CD4-positive, alpha-beta memory T cell (primary cell): ENCODE measurements at regions not wholly inside any gene's neighbourhood (a gene's known extent, or its start where the extent isn't known, plus 50 kb on each side); places are given as distances from the start of the nearest gene placed in this dataset.
"Not testable (repeated sequence)": the region's sequence is repeated elsewhere in the genome, so short reads cannot be mapped to it uniquely, and the experiment has no call there.

Experiments
- CTCF ChIA-PET: fragments of 350-600 bp; sonication (Branson Sonifier 250); formaldehyde crosslinking; loops from one replicate; lab custom pipeline; 2021; ENCODE audit warnings: inconsistent platforms; ENCODE audit not compliant: partially characterized antibody; lab: Charles Lee
- POLR2A ChIA-PET: fragments of 350-600 bp; sonication (Branson Sonifier 250); formaldehyde crosslinking; loops from one replicate; lab custom pipeline; 2021; ENCODE audit not compliant: partially characterized antibody; lab: Charles Lee
- DNase-seq, 5 donors: peaks; one replicate each; pipeline versions ENCODE4 v3.0.0 to v3.0.0-alpha.2; 2020 to 2022; ENCODE audit warnings: mixed read lengths in 1 of 5
- H3K27ac ChIP-seq: one replicate; pipeline ENCODE4 v1.7.0; 2013; ENCODE audit warnings: low read depth, low read length
- H3K27me3 ChIP-seq: 2 replicates; pipeline ENCODE4 v1.7.0; 2013; ENCODE audit warnings: mild to moderate bottlenecking, low read length, moderate library complexity; ENCODE audit not compliant: insufficient read depth
- H3K36me3 ChIP-seq: 2 replicates; pipeline ENCODE4 v1.7.0; 2013; ENCODE audit warnings: mild to moderate bottlenecking, low read length, moderate library complexity; ENCODE audit not compliant: insufficient read depth
- H3K4me1 ChIP-seq: 2 replicates; pipeline ENCODE4 v1.7.0; 2013; ENCODE audit warnings: mild to moderate bottlenecking, low read length, moderate library complexity; ENCODE audit not compliant: insufficient read depth
- H3K4me3 ChIP-seq, 2 donors: one replicate each; pipeline ENCODE4 v1.7.0; 2013; ENCODE audit warnings: low read length in 2 of 2, mild to moderate bottlenecking in 1 of 2
- H3K9me3 ChIP-seq, 2 donors: one replicate each; pipeline ENCODE4 v1.7.0; 2013; ENCODE audit warnings: low read length in 2 of 2, control low read depth in 1 of 2; ENCODE audit not compliant: control insufficient read depth in 1 of 2
- H3K27ac Mint-ChIP-seq, 7 donors: one replicate each; pipeline ENCODE4 v1.8.0; 2020 to 2021; ENCODE audit warnings: mixed read lengths in 7 of 7, mild to moderate bottlenecking in 6 of 7, inconsistent platforms in 3 of 7, moderate library complexity in 3 of 7
- H3K27me3 Mint-ChIP-seq, 2 donors: one replicate each; pipeline ENCODE4 v1.8.0; 2020 to 2021; ENCODE audit warnings: mixed read lengths in 2 of 2
- H3K36me3 Mint-ChIP-seq, 2 donors: one replicate each; pipeline ENCODE4 v1.8.0; 2020 to 2021; ENCODE audit warnings: mixed read lengths in 2 of 2, inconsistent platforms in 1 of 2, mild to moderate bottlenecking in 1 of 2
- H3K4me1 Mint-ChIP-seq, 4 donors: one replicate each; pipeline ENCODE4 v1.8.0; 2020 to 2021; ENCODE audit warnings: mixed read lengths in 4 of 4, mild to moderate bottlenecking in 1 of 4
- H3K4me3 Mint-ChIP-seq, 8 donors: one replicate each; pipeline ENCODE4 v1.8.0; 2020 to 2021; ENCODE audit warnings: mixed read lengths in 8 of 8, mild to moderate bottlenecking in 7 of 8, moderate library complexity in 6 of 8, inconsistent platforms in 3 of 8
- H3K9me3 Mint-ChIP-seq, 8 donors: one replicate each; pipeline ENCODE4 v1.8.0; 2020 to 2021; ENCODE audit warnings: mixed read lengths in 8 of 8, mild to moderate bottlenecking in 5 of 8, inconsistent platforms in 3 of 8, moderate library complexity in 1 of 8
- intact Hi-C: fragments of 100-400 bp; cut with micrococcal nuclease; formaldehyde crosslinking; loops from one replicate; pipeline ENCODE4 v1.15.1; 2023

DNA sequence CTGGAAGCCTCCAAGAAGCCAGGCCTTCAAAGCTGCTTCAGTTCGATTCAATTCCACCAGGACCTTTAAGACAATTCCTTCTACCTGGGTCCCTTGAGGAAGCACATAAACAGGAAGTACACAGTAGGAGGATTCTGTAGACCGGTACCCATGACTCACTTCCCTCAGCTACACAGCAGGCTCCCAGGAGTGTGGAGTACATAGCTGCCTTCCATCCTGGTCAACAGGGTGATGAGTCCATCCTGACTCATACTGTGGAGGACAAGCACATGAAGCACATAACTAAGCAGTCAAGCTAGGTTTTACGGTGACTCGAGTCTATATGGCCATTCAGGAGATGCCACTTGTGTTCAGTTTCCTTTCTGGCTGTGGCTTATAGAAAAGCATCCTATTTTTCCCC is 197.6 kb upstream of the RBM19 start:
- Mint-ChIP-seq H3K27ac (no peak overlapping the region), H3K4me3 (no peak overlapping the region), H3K27me3 (no peaks in the 10 kb centered on the region), H3K36me3 (no peaks in the 10 kb centered on the region), H3K9me3 (peaks cover 0 to 3% (median 0%) of the 10 kb centered on the region in 8 donors), H3K4me1 (no peaks in the 10 kb centered on the region)
- Histone ChIP-seq H3K27me3 (no peaks in the 10 kb centered on the region), H3K36me3 (no peaks in the 10 kb centered on the region), H3K4me1 (no peaks in the 10 kb centered on the region), H3K27ac (no peak overlapping the region), H3K9me3 (no peaks in the 10 kb centered on the region), H3K4me3 (no peak overlapping the region)
- DNase-seq: no peak
- intact Hi-C loops: no loop called here
- CTCF ChIA-PET: interaction anchor here (0.7 kb wide), 2 partner anchors 29 to 110 kb away, joined by 3 read pairs; no protein-coding TSS in a partner anchor
- POLR2A ChIA-PET: no interaction called here

DNA sequence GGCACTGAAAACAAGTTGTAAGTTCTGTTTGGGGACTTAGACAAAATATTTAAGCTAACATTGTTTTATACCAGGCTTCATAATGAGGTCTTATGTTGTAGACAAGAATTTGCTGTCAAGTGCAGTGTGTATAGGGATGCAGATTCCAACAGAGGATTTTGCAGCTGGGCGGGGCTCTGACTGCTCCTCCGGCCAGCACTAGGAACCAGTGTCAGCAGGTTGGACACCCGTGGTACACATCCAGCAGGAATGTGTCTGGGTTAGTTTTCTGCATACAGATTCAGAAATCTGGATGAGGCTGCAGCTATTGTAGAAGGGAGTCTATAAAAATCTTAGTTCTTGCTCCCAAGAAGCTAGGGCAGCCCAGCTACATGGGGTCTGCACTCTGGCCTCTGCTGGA is 194.3 kb upstream of the RBM19 start:
- Mint-ChIP-seq H3K27ac (no peak overlapping the region), H3K36me3 (no peaks in the 10 kb centered on the region), H3K4me1 (no peaks in the 10 kb centered on the region), H3K9me3 (peaks cover 0 to 2% (median 0%) of the 10 kb centered on the region in 8 donors), H3K4me3 (no peak overlapping the region), H3K27me3 (no peaks in the 10 kb centered on the region)
- intact Hi-C loops: no loop called here
- Histone ChIP-seq H3K36me3 (no peaks in the 10 kb centered on the region), H3K4me3 (no peak overlapping the region), H3K27me3 (no peaks in the 10 kb centered on the region), H3K27ac (no peak overlapping the region), H3K9me3 (no peaks in the 10 kb centered on the region), H3K4me1 (no peaks in the 10 kb centered on the region)
- CTCF ChIA-PET: interaction anchor here (0.9 kb wide), 1 partner anchor 9 kb away, joined by 4 read pairs; no protein-coding TSS in a partner anchor
- no peak for DNase-seq
- POLR2A ChIA-PET: no interaction called here

DNA sequence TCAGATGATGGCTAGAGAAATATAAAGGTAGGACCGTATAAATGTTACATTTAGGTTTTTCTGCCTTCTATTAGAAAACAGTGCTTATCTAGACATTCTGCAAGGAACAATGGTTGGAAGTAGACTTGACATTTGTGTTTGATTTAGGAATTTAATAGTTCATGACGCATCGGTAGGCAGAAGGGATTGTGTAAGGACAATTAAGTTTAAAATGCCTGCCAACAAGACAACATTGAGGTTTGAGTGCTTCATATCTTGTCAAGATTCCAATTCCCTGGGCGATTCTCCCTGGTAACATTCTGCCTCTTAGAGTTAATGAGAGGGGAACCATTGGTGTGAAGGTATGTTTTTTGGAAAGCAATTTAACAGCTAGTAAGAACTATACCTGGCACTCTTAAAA is 186.8 kb upstream of the RBM19 start:
- H3K27me3 ChIP-seq: no peaks in the 10 kb centered on the region
- peaks cover 0 to 8% (median 2%) of the 10 kb centered on the region in 8 donors for H3K9me3 Mint-ChIP-seq
- H3K27ac Mint-ChIP-seq: no peak overlapping the region
- no peak overlapping the region for H3K4me3 ChIP-seq
- no peaks in the 10 kb centered on the region for H3K36me3 ChIP-seq
- no peaks in the 10 kb centered on the region for H3K36me3 Mint-ChIP-seq
- ChIA-PET CTCF (no interaction called here), POLR2A (no interaction called here)
- no peaks in the 10 kb centered on the region for H3K9me3 ChIP-seq
- no peaks in the 10 kb centered on the region for H3K4me1 Mint-ChIP-seq
- no peaks in the 10 kb centered on the region for H3K27me3 Mint-ChIP-seq
- H3K4me1 ChIP-seq: no peaks in the 10 kb centered on the region
- H3K27ac ChIP-seq: no peak overlapping the region
- no peak for DNase-seq
- no peak overlapping the region for H3K4me3 Mint-ChIP-seq
- intact Hi-C loops: no loop called here

DNA sequence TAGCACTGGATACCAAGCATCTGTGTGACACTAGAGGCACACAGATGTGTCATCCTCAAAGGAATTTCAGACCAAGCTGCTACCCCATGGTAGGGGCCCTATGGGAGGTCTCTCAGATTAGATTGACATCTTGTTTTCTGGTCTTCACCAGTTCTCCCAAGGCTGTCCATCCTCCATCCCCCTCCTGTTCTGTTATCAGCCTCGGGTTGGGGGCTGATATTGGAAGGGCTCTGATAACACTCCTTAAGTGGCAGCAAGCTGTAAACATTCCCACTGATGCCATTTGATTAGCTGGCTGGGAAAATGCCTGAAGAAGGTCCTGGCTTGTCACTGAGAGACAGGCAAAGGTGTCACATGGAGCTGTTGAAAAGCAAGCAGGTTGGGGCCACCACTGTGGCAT is 185.9 kb upstream of the RBM19 start:
- Mint-ChIP-seq H3K9me3 (peaks cover 0 to 8% (median 3%) of the 10 kb centered on the region in 8 donors), H3K4me3 (no peak overlapping the region), H3K36me3 (no peaks in the 10 kb centered on the region), H3K27me3 (no peaks in the 10 kb centered on the region), H3K4me1 (no peaks in the 10 kb centered on the region), H3K27ac (no peak overlapping the region)
- H3K36me3 ChIP-seq: no peaks in the 10 kb centered on the region
- H3K27me3 ChIP-seq: no peaks in the 10 kb centered on the region
- no peak overlapping the region for H3K27ac ChIP-seq
- CTCF ChIA-PET: no interaction called here
- POLR2A ChIA-PET: no interaction called here
- H3K4me3 ChIP-seq: no peak overlapping the region
- intact Hi-C loops: no loop called here
- no peak for DNase-seq
- no peaks in the 10 kb centered on the region for H3K9me3 ChIP-seq
- no peaks in the 10 kb centered on the region for H3K4me1 ChIP-seq

DNA sequence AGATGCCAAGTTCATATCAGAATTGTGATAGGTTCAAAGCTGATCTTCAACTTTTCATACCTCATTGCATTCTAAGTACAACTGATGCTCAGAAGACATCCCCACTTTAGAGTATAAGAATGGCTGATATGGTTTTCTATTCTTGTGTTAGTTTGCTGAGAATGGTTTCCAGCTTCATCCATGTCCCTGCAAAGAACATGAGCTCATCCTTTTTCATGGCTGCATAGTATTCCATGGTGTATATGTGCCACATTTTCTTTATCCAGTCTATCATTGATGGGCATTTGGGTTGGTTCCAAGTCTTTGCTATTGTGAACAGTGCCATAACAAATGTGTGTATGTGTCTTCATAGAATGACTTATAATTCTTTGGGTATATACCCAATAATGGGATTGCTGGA is 184.5 kb upstream of the RBM19 start:
- CTCF ChIA-PET, intact Hi-C loops, H3K4me3 ChIP-seq: not testable (repeated sequence)

DNA sequence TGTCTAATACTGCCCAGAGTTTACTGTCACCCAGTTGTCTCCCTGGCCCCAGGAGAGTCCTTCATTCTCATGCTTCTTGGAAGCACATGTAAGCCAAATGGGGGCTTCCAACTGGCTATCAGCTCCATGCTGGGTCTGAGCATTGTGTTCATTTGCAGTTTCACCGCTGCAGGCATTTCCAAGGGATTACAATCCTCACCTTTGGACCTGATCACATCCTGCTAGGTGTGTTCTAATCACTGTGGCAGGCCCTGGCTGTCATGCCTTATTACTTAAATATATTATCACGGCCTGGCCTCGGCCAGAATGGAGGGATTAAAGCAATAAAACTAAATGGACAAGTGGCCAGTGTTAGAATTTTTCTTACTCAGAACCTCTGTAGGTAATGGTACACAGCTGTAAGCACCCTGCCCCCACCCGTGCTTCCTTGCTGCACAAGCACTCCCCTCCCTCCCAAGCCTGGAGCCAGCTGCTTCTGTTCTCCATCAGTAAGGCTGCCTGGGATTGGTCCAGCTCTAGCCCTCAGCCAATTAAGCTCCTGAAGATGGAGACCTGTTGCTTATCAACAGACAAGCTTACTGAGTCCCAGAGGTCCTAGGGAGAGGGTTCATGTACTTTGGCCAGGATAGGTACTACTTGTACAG is 175.9 kb upstream of the RBM19 start:
- ChIA-PET CTCF (no interaction called here), POLR2A (no interaction called here)
- Mint-ChIP-seq H3K4me3 (no peak overlapping the region), H3K27me3 (peaks cover 0 to 2% of the 10 kb centered on the region in 2 donors), H3K9me3 (peaks cover 0 to 5% (median 2%) of the 10 kb centered on the region in 8 donors), H3K36me3 (no peaks in the 10 kb centered on the region), H3K27ac (no peak overlapping the region), H3K4me1 (no peaks in the 10 kb centered on the region)
- DNase-seq: no peak
- Histone ChIP-seq H3K27me3 (no peaks in the 10 kb centered on the region), H3K4me3 (no peak overlapping the region), H3K36me3 (no peaks in the 10 kb centered on the region), H3K27ac (no peak overlapping the region), H3K4me1 (no peaks in the 10 kb centered on the region), H3K9me3 (no peaks in the 10 kb centered on the region)
- intact Hi-C loops: no loop called here

More for the DNA sequence above, 184.5 kb upstream of the RBM19 start:
- H3K27ac ChIP-seq, H3K4me1 Mint-ChIP-seq, H3K4me1 ChIP-seq, H3K9me3 Mint-ChIP-seq, H3K36me3 ChIP-seq, DNase-seq, H3K36me3 Mint-ChIP-seq, POLR2A ChIA-PET, H3K9me3 ChIP-seq, H3K27ac Mint-ChIP-seq, H3K27me3 Mint-ChIP-seq, H3K4me3 Mint-ChIP-seq, H3K27me3 ChIP-seq: not testable (repeated sequence)

DNA sequence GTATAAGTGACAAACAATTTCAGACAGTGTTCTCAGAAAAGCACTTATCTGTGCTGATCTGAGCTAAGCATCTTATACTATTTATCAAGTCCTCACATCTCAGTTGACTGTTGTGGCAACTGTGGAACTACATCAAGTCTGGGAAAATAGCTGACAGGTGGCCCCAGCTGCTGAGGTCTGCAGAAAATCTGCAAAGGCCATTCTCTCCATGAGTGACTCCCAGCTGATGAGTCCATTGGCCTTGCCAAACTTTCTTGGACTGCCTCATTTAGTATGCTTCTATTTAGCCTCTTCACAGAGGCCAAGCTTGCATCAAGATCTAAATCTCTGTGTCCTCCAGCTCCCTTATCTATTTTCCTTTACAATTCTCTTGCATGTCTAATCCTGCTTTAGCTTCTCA is 174.5 kb upstream of the RBM19 start:
- H3K36me3 Mint-ChIP-seq: no peaks in the 10 kb centered on the region
- H3K9me3 Mint-ChIP-seq: peaks cover 0 to 3% (median under 1%) of the 10 kb centered on the region in 8 donors
- peaks cover 0 to 2% of the 10 kb centered on the region in 2 donors for H3K27me3 Mint-ChIP-seq
- no peak for DNase-seq
- no peaks in the 10 kb centered on the region for H3K27me3 ChIP-seq
- POLR2A ChIA-PET: no interaction called here
- H3K4me3 Mint-ChIP-seq: no peak overlapping the region
- H3K9me3 ChIP-seq: no peaks in the 10 kb centered on the region
- intact Hi-C loops: no loop called here
- CTCF ChIA-PET: no interaction called here
- no peak overlapping the region for H3K4me3 ChIP-seq
- no peaks in the 10 kb centered on the region for H3K36me3 ChIP-seq
- no peak overlapping the region for H3K27ac ChIP-seq
- no peak overlapping the region for H3K27ac Mint-ChIP-seq
- no peaks in the 10 kb centered on the region for H3K4me1 ChIP-seq
- no peaks in the 10 kb centered on the region for H3K4me1 Mint-ChIP-seq
